H7 (cell line): ENCODE measurements at regions not wholly inside any gene's neighbourhood (a gene's known extent, or its start where the extent isn't known, plus 50 kb on each side); places are given as distances from the start of the nearest gene placed in this dataset.

Experiments
- DNase-seq: peaks from one replicate; pipeline ENCODE4 v3.0.0; 2012
- H3K27me3 ChIP-seq: 2 replicates; pipeline ENCODE4 v1.6.0; 2011; ENCODE audit warnings: mild to moderate bottlenecking, low read length; ENCODE audit not compliant: control insufficient read depth, insufficient read depth
- H3K36me3 ChIP-seq: replicated peaks from 2 replicates; pipeline ENCODE4 v1.5.1; 2011; ENCODE audit warnings: low read length; ENCODE audit not compliant: control insufficient read depth, insufficient read depth
- H3K4me3 ChIP-seq: 2 replicates; pipeline ENCODE4 v1.5.1; 2011; ENCODE audit warnings: low read depth, mild to moderate bottlenecking, control low read depth, low read length, moderate library complexity; ENCODE audit not compliant: insufficient read depth

- Histone ChIP-seq H3K4me3 (no peak overlapping the region), H3K27me3 (no peaks in the 10 kb centered on the region), H3K36me3 (no peaks in the 10 kb centered on the region)
- no peak for DNase-seq
Observed at GRCh38 chr18:71011389-71011788, 722.5 kb downstream of the SOCS6 start.

GRCh38 chr18:71008257-71008656 is 719.4 kb downstream of the SOCS6 start:
- H3K4me3 ChIP-seq: no peak overlapping the region
- H3K27me3 ChIP-seq: no peaks in the 10 kb centered on the region
- no peaks in the 10 kb centered on the region for H3K36me3 ChIP-seq
- no peak for DNase-seq

- Histone ChIP-seq H3K36me3 (no peaks in the 10 kb centered on the region), H3K4me3 (no peak overlapping the region), H3K27me3 (no peaks in the 10 kb centered on the region)
- DNase-seq: no peak
Observed at GRCh38 chr18:71001597-71001996, 712.8 kb downstream of the SOCS6 start.

GRCh38 chr18:70998490-70998889 is 709.6 kb downstream of the SOCS6 start:
- peak; percentile 5 for DNase-seq
- H3K27me3 ChIP-seq: no peaks in the 10 kb centered on the region
- H3K36me3 ChIP-seq: no peaks in the 10 kb centered on the region
- no peak overlapping the region for H3K4me3 ChIP-seq

GRCh38 chr18:70994116-70994515 is 705.3 kb downstream of the SOCS6 start:
- H3K36me3 ChIP-seq: no peaks in the 10 kb centered on the region
- DNase-seq: no peak
- no peaks in the 10 kb centered on the region for H3K27me3 ChIP-seq
- no peak overlapping the region for H3K4me3 ChIP-seq

GRCh38 chr18:70991577-70991976 is 702.7 kb downstream of the SOCS6 start:
- H3K36me3 ChIP-seq: no peaks in the 10 kb centered on the region
- no peaks in the 10 kb centered on the region for H3K27me3 ChIP-seq
- no peak for DNase-seq
- no peak overlapping the region for H3K4me3 ChIP-seq

GRCh38 chr18:70985948-70986347 is 697.1 kb downstream of the SOCS6 start:
- DNase-seq: no peak
- no peaks in the 10 kb centered on the region for H3K27me3 ChIP-seq
- no peaks in the 10 kb centered on the region for H3K36me3 ChIP-seq
- no peak overlapping the region for H3K4me3 ChIP-seq

GRCh38 chr18:70982292-70982691 is 693.4 kb downstream of the SOCS6 start:
- no peaks in the 10 kb centered on the region for H3K27me3 ChIP-seq
- no peak for DNase-seq
- H3K4me3 ChIP-seq: no peak overlapping the region
- no peaks in the 10 kb centered on the region for H3K36me3 ChIP-seq

- no peaks in the 10 kb centered on the region for H3K36me3 ChIP-seq
- no peak for DNase-seq
Observed at GRCh38 chr18:70981400-70982140, 692.7 kb downstream of the SOCS6 start.

GRCh38 chr18:70973626-70974025 is 684.8 kb downstream of the SOCS6 start:
- H3K36me3 ChIP-seq: no peaks in the 10 kb centered on the region
- no peak for DNase-seq
- no peaks in the 10 kb centered on the region for H3K27me3 ChIP-seq
- H3K4me3 ChIP-seq: no peak overlapping the region

More at GRCh38 chr18:70981400-70982140, 692.7 kb downstream of the SOCS6 start:
- Histone ChIP-seq H3K27me3 (no peaks in the 10 kb centered on the region), H3K4me3 (no peak overlapping the region)

- no peaks in the 10 kb centered on the region for H3K27me3 ChIP-seq
- DNase-seq: no peak
- H3K4me3 ChIP-seq: no peak overlapping the region
- H3K36me3 ChIP-seq: no peaks in the 10 kb centered on the region
Observed at GRCh38 chr18:70966419-70966818, 677.6 kb downstream of the SOCS6 start.

- DNase-seq: no peak
- no peaks in the 10 kb centered on the region for H3K27me3 ChIP-seq
- H3K36me3 ChIP-seq: no peaks in the 10 kb centered on the region
- H3K4me3 ChIP-seq: no peak overlapping the region
Observed at GRCh38 chr18:70961939-70962338, 673.1 kb downstream of the SOCS6 start.

GRCh38 chr18:70956554-70956953 is 667.7 kb downstream of the SOCS6 start:
- Histone ChIP-seq H3K36me3 (no peaks in the 10 kb centered on the region), H3K27me3 (no peaks in the 10 kb centered on the region)

GRCh38 chr18:70936160-70936559 is 647.3 kb downstream of the SOCS6 start:
- Histone ChIP-seq H3K4me3 (no peak overlapping the region), H3K27me3 (no peaks in the 10 kb centered on the region), H3K36me3 (no peaks in the 10 kb centered on the region)
- no peak for DNase-seq

More at GRCh38 chr18:70956554-70956953, 667.7 kb downstream of the SOCS6 start:
- DNase-seq: no peak
- no peak overlapping the region for H3K4me3 ChIP-seq

GRCh38 chr18:70931942-70932814 is 643.3 kb downstream of the SOCS6 start:
- DNase-seq: peak; percentile 22
- H3K36me3 ChIP-seq: no peaks in the 10 kb centered on the region
- no peaks in the 10 kb centered on the region for H3K27me3 ChIP-seq
- no peak overlapping the region for H3K4me3 ChIP-seq
